ENCODE measurements at regions not wholly inside any gene's neighbourhood (a gene's known extent, or its start where the extent isn't known, plus 50 kb on each side); places are given as distances from the start of the nearest gene placed in this dataset.

DNA sequence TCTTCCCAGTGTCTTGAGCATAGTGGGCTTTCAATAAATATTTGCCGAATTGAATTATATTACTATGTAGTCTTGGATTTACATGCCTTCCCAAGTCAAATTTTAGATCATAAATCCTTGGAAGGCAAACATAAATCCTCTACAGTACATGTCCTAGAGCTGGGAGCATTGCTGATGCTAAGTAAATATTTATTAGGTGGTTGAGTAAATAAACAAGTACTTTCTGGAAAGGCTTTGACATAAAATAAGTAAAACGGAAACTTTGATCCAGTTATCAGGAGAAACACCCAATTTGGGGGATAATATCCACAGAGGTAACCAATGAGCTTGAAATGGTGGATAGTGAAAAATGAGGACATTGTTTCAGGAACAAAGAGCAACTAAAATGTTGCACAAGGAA is 162.8 kb upstream of the SVIL start:
- no TSS peak for BruUV-seq (replicated peaks)
- H3K36me3 ChIP-seq (ENCODE audit: insufficient read depth, low read length, poor library complexity, severe bottlenecking): no peaks in the 10 kb centered on the region

DNA sequence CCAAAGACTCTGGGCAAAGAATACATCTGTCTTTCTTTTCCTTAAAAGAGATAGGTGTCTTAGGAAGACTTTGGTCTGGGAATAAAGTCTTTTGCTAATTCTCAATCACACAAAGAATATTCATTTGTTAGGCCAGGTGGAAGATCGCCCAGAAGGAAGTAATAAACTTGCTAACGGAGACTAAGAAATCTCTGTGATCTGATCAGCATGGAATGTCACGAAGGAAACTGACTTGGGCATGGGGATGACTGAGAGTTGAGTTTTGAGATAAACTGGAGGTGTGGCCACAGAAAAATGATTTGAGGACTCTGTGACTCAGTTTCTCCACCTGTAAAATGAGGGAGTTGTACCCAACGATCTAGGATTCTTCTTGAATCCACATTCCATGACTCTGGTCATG is 161.1 kb upstream of the SVIL start:
- CTCF ChIA-PET: no interaction called here
- Histone ChIP-seq H3K9me3 (ENCODE audit: low read depth, low read length, poor library complexity, severe bottlenecking) (no peaks in the 10 kb centered on the region), H3K27me3 (replicated peaks; ENCODE audit: insufficient read depth, low read depth, low read length, poor library complexity) (no peaks in the 10 kb centered on the region), H3K4me3 (ENCODE audit: low read depth, low read length, poor library complexity, severe bottlenecking) (no peak overlapping the region), H3K4me1 (ENCODE audit: insufficient read depth, low read length, poor library complexity, severe bottlenecking) (no peaks in the 10 kb centered on the region), H3K27ac (ENCODE audit: low read depth, low read length, poor library complexity, severe bottlenecking) (no peak overlapping the region), H3K36me3 (ENCODE audit: insufficient read depth, low read length, poor library complexity, severe bottlenecking) (no peaks in the 10 kb centered on the region)
- TF ChIP-seq EZH2 (IDR thresholded peaks at IDR 0.05; ENCODE audit: borderline replicate concordance, low read depth, low read length, poor library complexity, severe bottlenecking): no peak
- TF ChIP-seq, protein P1, sequence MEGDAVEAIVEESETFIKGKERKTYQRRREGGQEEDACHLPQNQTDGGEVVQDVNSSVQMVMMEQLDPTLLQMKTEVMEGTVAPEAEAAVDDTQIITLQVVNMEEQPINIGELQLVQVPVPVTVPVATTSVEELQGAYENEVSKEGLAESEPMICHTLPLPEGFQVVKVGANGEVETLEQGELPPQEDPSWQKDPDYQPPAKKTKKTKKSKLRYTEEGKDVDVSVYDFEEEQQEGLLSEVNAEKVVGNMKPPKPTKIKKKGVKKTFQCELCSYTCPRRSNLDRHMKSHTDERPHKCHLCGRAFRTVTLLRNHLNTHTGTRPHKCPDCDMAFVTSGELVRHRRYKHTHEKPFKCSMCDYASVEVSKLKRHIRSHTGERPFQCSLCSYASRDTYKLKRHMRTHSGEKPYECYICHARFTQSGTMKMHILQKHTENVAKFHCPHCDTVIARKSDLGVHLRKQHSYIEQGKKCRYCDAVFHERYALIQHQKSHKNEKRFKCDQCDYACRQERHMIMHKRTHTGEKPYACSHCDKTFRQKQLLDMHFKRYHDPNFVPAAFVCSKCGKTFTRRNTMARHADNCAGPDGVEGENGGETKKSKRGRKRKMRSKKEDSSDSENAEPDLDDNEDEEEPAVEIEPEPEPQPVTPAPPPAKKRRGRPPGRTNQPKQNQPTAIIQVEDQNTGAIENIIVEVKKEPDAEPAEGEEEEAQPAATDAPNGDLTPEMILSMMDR (conservative IDR thresholded peaks at IDR 0.05; ENCODE audit: low read depth, low read length): no peak
- DNase-seq (ENCODE audit: low spot score): no peak
- no TSS peak for BruUV-seq (replicated peaks)
- intact Hi-C loops (cut with micrococcal nuclease; ENCODE audit: unreplicated experiment): no loop called here
- POLR2A ChIA-PET (ENCODE audit: low non-redundant PET): no interaction called here

More for the DNA sequence above, 162.8 kb upstream of the SVIL start:
- TF ChIP-seq EZH2 (IDR thresholded peaks at IDR 0.05; ENCODE audit: borderline replicate concordance, low read depth, low read length, poor library complexity, severe bottlenecking): no peak
- TF ChIP-seq, protein P1 (conservative IDR thresholded peaks at IDR 0.05; ENCODE audit: low read depth, low read length): no peak
- no peak overlapping the region for H3K27ac ChIP-seq (ENCODE audit: low read depth, low read length, poor library complexity, severe bottlenecking)
- no peak for DNase-seq (ENCODE audit: low spot score)
- ChIA-PET POLR2A (ENCODE audit: low non-redundant PET) (no interaction called here), CTCF (no interaction called here)
- intact Hi-C loops (cut with micrococcal nuclease; ENCODE audit: unreplicated experiment): no loop called here
- H3K4me1 ChIP-seq (ENCODE audit: insufficient read depth, low read length, poor library complexity, severe bottlenecking): no peaks in the 10 kb centered on the region
- no peaks in the 10 kb centered on the region for H3K9me3 ChIP-seq (ENCODE audit: low read depth, low read length, poor library complexity, severe bottlenecking)
- no peaks in the 10 kb centered on the region for H3K27me3 ChIP-seq (replicated peaks; ENCODE audit: insufficient read depth, low read depth, low read length, poor library complexity)
- H3K4me3 ChIP-seq (ENCODE audit: low read depth, low read length, poor library complexity, severe bottlenecking): no peak overlapping the region

DNA sequence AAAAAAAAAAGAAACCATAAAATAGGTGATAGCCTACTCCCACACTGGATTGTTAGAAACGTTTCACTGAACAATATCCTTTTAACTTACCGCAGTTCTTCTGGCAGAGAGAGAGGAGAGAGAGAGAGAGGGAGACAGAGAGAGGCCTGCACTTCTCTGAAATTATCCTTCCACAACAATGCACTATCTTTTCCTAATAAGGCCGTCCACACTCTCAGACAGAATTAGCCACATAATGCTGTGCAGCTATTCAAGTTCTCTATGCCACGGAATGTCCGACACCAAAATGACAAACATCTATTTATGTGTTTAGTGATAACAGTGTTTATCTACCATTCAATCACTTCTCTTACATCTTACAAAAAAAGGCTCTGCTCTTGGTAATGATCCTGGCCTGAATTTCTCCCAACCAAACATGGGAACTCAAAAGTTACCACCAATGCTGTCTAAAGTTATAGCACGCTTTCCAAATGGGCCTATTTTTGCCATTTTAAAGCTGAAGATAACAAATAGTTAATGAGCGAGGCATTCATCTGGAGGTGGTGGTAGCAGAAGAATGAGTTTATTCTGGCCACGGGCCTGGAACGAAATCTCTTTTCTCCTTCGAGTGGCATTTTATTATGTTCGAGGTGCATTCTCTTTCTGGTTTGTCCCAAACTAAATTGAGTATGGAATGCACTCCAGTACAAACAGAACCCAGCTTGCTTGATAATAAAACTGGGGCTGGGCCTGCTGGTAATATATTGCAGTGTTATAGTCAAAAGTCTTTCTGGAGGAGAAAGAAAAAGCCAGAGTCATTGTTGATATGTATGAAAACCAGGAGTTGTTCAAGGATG is 160.2 kb upstream of the SVIL start:
- DNase-seq (ENCODE audit: low spot score): no peak
- ChIA-PET CTCF (no interaction called here), POLR2A (ENCODE audit: low non-redundant PET) (no interaction called here)
- TF ChIP-seq, protein P1 (conservative IDR thresholded peaks at IDR 0.05; ENCODE audit: low read depth, low read length): no peak
- no peak for TF ChIP-seq EZH2 (IDR thresholded peaks at IDR 0.05; ENCODE audit: borderline replicate concordance, low read depth, low read length, poor library complexity, severe bottlenecking)
- no peaks in the 10 kb centered on the region for H3K36me3 ChIP-seq (ENCODE audit: insufficient read depth, low read length, poor library complexity, severe bottlenecking)
- intact Hi-C loops (cut with micrococcal nuclease; ENCODE audit: unreplicated experiment): no loop called here
- H3K4me3 ChIP-seq (ENCODE audit: low read depth, low read length, poor library complexity, severe bottlenecking): no peak overlapping the region
- no peak overlapping the region for H3K27ac ChIP-seq (ENCODE audit: low read depth, low read length, poor library complexity, severe bottlenecking)
- H3K27me3 ChIP-seq (replicated peaks; ENCODE audit: insufficient read depth, low read depth, low read length, poor library complexity): no peaks in the 10 kb centered on the region
- no peaks in the 10 kb centered on the region for H3K4me1 ChIP-seq (ENCODE audit: insufficient read depth, low read length, poor library complexity, severe bottlenecking)
- BruUV-seq (replicated peaks): no TSS peak
- H3K9me3 ChIP-seq (ENCODE audit: low read depth, low read length, poor library complexity, severe bottlenecking): no peaks in the 10 kb centered on the region

Measured in A673 (cell line).